ENCODE measurements at regions not wholly inside any gene's neighbourhood (a gene's known extent, or its start where the extent isn't known, plus 50 kb on each side); places are given as distances from the start of the nearest gene placed in this dataset.

GRCh38 chr1:177593105-177593504 lies 376.8 kb downstream of the SEC16B start:
- intact Hi-C loops (cut with DNase I), result no loop called here
- Histone ChIP-seq H3K4me1 (no peaks in the 10 kb centered on the region), H3K36me3 (no peaks in the 10 kb centered on the region), H3K9me3 (no peaks in the 10 kb centered on the region), H3K27ac (no peak overlapping the region), H3K4me3 (no peak overlapping the region), H3K27me3 (no peaks in the 10 kb centered on the region)
- no peak for DNase-seq (ENCODE audit: extremely low spot score in 2 of 2)
- TF ChIP-seq POLR2A (IDR thresholded peaks at IDR 0.05) (no peak), POLR2AphosphoS5 (IDR thresholded peaks at IDR 0.05; ENCODE audit: insufficient read depth in 1 of 2, low read depth in 1 of 2) (no peak), CTCF (IDR thresholded peaks at IDR 0.05) (no peak)

- TF ChIP-seq CTCF (IDR thresholded peaks at IDR 0.05), result no peak
- Histone ChIP-seq H3K36me3 (no peaks in the 10 kb centered on the region), H3K4me1 (no peaks in the 10 kb centered on the region), H3K4me3 (no peak overlapping the region), H3K9me3 (no peaks in the 10 kb centered on the region), H3K27me3 (no peaks in the 10 kb centered on the region), H3K27ac (no peak overlapping the region)
- intact Hi-C loops (cut with DNase I), result no loop called here
- no peak for DNase-seq (ENCODE audit: extremely low spot score in 2 of 2)
Measured at GRCh38 chr1:177592624-177593023, 377.2 kb downstream of the SEC16B start.

- TF ChIP-seq POLR2A (IDR thresholded peaks at IDR 0.05) (no peak), POLR2AphosphoS5 (IDR thresholded peaks at IDR 0.05; ENCODE audit: insufficient read depth in 1 of 2, low read depth in 1 of 2) (no peak), CTCF (IDR thresholded peaks at IDR 0.05) (no peak)
- H3K4me3 ChIP-seq, result no peak overlapping the region
- H3K27ac ChIP-seq, result no peak overlapping the region
- DNase-seq (ENCODE audit: extremely low spot score in 2 of 2), result no peak
- no peaks in the 10 kb centered on the region for H3K36me3 ChIP-seq
- H3K9me3 ChIP-seq, result no peaks in the 10 kb centered on the region
- peaks cover 5% of the 10 kb centered on the region for H3K4me1 ChIP-seq
- H3K27me3 ChIP-seq, result no peaks in the 10 kb centered on the region
- intact Hi-C loops (cut with DNase I), result no loop called here
Measured at GRCh38 chr1:177591155-177591554, 378.7 kb downstream of the SEC16B start.

GRCh38 chr1:177589166-177589565 lies 380.7 kb downstream of the SEC16B start:
- intact Hi-C loops (cut with DNase I), result no loop called here
- Histone ChIP-seq H3K9me3 (no peaks in the 10 kb centered on the region), H3K4me1 (peaks cover 16% of the 10 kb centered on the region), H3K27ac (no peak overlapping the region), H3K4me3 (no peak overlapping the region), H3K36me3 (no peaks in the 10 kb centered on the region), H3K27me3 (no peaks in the 10 kb centered on the region)
- TF ChIP-seq POLR2AphosphoS5 (IDR thresholded peaks at IDR 0.05; ENCODE audit: insufficient read depth in 1 of 2, low read depth in 1 of 2) (no peak), CTCF (IDR thresholded peaks at IDR 0.05) (no peak), POLR2A (IDR thresholded peaks at IDR 0.05) (no peak)
- no peak for DNase-seq (ENCODE audit: extremely low spot score in 2 of 2)

GRCh38 chr1:177586429-177586828 lies 383.4 kb downstream of the SEC16B start:
- H3K36me3 ChIP-seq, result no peaks in the 10 kb centered on the region
- H3K27me3 ChIP-seq, result no peaks in the 10 kb centered on the region
- intact Hi-C loops (cut with DNase I), result no loop called here
- DNase-seq (ENCODE audit: extremely low spot score in 2 of 2), result no peak
- no peak overlapping the region for H3K4me3 ChIP-seq
- no peak overlapping the region for H3K27ac ChIP-seq
- peaks cover 16% of the 10 kb centered on the region for H3K4me1 ChIP-seq
- no peaks in the 10 kb centered on the region for H3K9me3 ChIP-seq
- TF ChIP-seq CTCF (IDR thresholded peaks at IDR 0.05) (no peak), POLR2A (IDR thresholded peaks at IDR 0.05) (no peak), POLR2AphosphoS5 (IDR thresholded peaks at IDR 0.05; ENCODE audit: insufficient read depth in 1 of 2, low read depth in 1 of 2) (no peak)
